ENCODE measurements at regions not wholly inside any gene's neighbourhood (a gene's known extent, or its start where the extent isn't known, plus 50 kb on each side); places are given as distances from the start of the nearest gene placed in this dataset.

GRCh38 chr6:88459643-88460042 is 293.5 kb upstream of the CNR1 start:
- no peak overlapping the region for H3K4me2 ChIP-seq (ENCODE audit: low read depth, low read length)
- no peak overlapping the region for H3K4me3 ChIP-seq (replicated peaks in 1 of 3; ENCODE audit: insufficient read depth in 1 of 3, low read depth in 2 of 3, low read length in 3 of 3)
- DNase-seq (ENCODE audit: low spot score) (no peak), FAIRE-seq (no peak), ATAC-seq (no peak)
- H3K27ac ChIP-seq (ENCODE audit: extremely low read length, insufficient read depth, low read length), result no peak overlapping the region
- H3K27me3 ChIP-seq (ENCODE audit: control insufficient read depth in 1 of 2, insufficient read depth in 2 of 2, low read length in 2 of 2), result no peaks in the 10 kb centered on the region; a peak in 1 of 5 replicates
- no peaks in the 10 kb centered on the region for H4K20me1 ChIP-seq (ENCODE audit: insufficient read depth, low read length)
- CTCF ChIA-PET (ENCODE audit: low intra/inter-chr PET ratio, low total read pairs), result no interaction called here
- H3K36me3 ChIP-seq (replicated peaks in 1 of 2; ENCODE audit: control insufficient read depth in 1 of 2, insufficient read depth in 2 of 2, low read length in 2 of 2), result no peaks in the 10 kb centered on the region
- no peak overlapping the region for H2AFZ ChIP-seq (ENCODE audit: low read length)
- in situ Hi-C loops (cut with HindIII; ENCODE audit: extremely low pct_ligation_motif_present, low pct_unique_long_range_greater_than_20kb), result no loop called here
- H3K9ac ChIP-seq (ENCODE audit: insufficient read depth, low read depth, low read length), result no peak overlapping the region
- no TSS peak for BruUV-seq (replicated peaks)
- POLR2A ChIA-PET, result no interaction called here
- intact Hi-C loops (cut with micrococcal nuclease; ENCODE audit: unreplicated experiment), result no loop called here
- WGBS (ENCODE audit: low lambda C conversion rate), result 2% methylated on average over 1 of the region's 1 CpG
- H3K4me1 ChIP-seq (ENCODE audit: insufficient read depth, low read length), result no peaks in the 10 kb centered on the region
- H3K79me2 ChIP-seq (ENCODE audit: insufficient read depth, low read length), result no peaks in the 10 kb centered on the region
- no peak for TF ChIP-seq ARNTL (CRISPR knock-in tag; IDR thresholded peaks at IDR 0.05)
- no peak for TF ChIP-seq CBX5 (CRISPR knock-in tag; IDR thresholded peaks at IDR 0.05; ENCODE audit: borderline replicate concordance)
- no peak for TF ChIP-seq ZNF646 (CRISPR knock-in tag; IDR thresholded peaks at IDR 0.05)
- H3K9me3 ChIP-seq (ENCODE audit: low read length), result no peaks in the 10 kb centered on the region
